Upper lobe of right lung (tissue), 1 donor: ENCODE measurements at regions not wholly inside any gene's neighbourhood (a gene's known extent, or its start where the extent isn't known, plus 50 kb on each side); places are given as distances from the start of the nearest gene placed in this dataset.

ENCODE experiments used
- ATAC-seq: fragments of 200-7000 bp; cut with Tn5 transposase; one replicate; pipeline ENCODE4 v1.9.1; 2020; ENCODE audit warnings: mild to moderate bottlenecking, moderate library complexity
- DNase-seq: peaks from one replicate; pipeline ENCODE4 v3.0.0-alpha.2; 2020
- H3K27ac ChIP-seq: fragments of 200-600 bp; one replicate; pipeline ENCODE4 v1.8.0; 2022
- H3K27me3 ChIP-seq: fragments of 200-600 bp; one replicate; pipeline ENCODE4 v1.8.0; 2022; ENCODE audit warnings: mild to moderate bottlenecking
- H3K36me3 ChIP-seq: fragments of 200-600 bp; one replicate; pipeline ENCODE4 v1.8.0; 2022
- H3K4me1 ChIP-seq: fragments of 200-600 bp; one replicate; pipeline ENCODE4 v1.8.0; 2022
- H3K4me3 ChIP-seq: fragments of 200-600 bp; one replicate; pipeline ENCODE4 v1.8.0; 2022; ENCODE audit warnings: mild to moderate bottlenecking
- H3K9me3 ChIP-seq: fragments of 200-600 bp; one replicate; pipeline ENCODE4 v1.8.0; 2022
- CTCF ChIP-seq: fragments of 200-600 bp; IDR thresholded peaks from one replicate; pipeline ENCODE4 v1.8.0; 2022; ENCODE audit warnings: antibody characterized with exemption
- intact Hi-C: fragments of 100-400 bp; cut with DNase I; formaldehyde crosslinking; loops from one replicate; pipeline ENCODE4 v1.11.0; 2022
- donor health status: DM: no; HTN: yes; CAD: no; lungs with severe emphysema.

DNA sequence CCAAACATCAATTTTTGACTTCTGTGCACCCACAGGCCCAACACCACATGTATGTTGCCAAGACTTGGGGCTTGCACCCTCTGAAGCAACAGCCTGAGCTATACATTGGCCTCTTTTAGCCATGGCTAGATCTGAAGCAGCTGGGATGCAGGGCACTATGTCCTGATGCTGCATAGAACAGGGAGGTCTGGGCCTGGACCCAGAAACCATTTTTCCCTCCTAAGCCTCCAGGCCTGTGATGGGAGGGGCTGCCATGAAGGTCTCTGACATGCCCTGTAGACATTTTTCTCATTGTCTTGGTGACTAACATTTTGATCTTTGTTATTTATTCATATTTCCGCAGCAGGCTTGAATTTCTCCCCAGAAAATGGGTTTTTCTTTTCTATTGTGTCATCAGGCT lies 330.0 kb downstream of the PYDC2 start:
- ATAC-seq: no peak
- no peaks in the 10 kb centered on the region for H3K36me3 ChIP-seq
- intact Hi-C loops: no loop called here
- no peak for TF ChIP-seq CTCF
- no peak overlapping the region for H3K27ac ChIP-seq
- no peak for DNase-seq
- H3K9me3 ChIP-seq: no peaks in the 10 kb centered on the region
- no peaks in the 10 kb centered on the region for H3K27me3 ChIP-seq
- H3K4me3 ChIP-seq: no peak overlapping the region
- no peaks in the 10 kb centered on the region for H3K4me1 ChIP-seq

DNA sequence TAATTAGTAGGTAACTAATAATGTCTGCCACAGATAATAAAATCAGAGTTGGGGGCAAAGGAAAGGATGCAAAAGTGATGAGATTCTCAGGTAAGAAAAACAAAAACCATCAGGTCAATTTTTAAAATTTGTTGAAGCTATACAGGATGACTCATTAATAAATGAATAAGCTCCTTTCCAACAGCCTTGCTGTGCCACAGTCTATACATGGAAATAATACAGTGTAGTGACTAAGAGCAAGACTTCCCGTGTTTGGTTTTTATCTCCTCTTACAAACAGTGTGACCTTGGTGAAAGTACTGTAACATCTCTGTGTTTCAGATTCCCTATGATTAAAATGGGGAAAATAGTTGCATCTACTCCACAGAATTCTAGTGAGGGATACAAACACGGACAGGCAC lies 331.6 kb downstream of the PYDC2 start:
- no peak overlapping the region for H3K4me3 ChIP-seq
- no peak for ATAC-seq
- DNase-seq: no peak
- no peaks in the 10 kb centered on the region for H3K36me3 ChIP-seq
- no peaks in the 10 kb centered on the region for H3K27me3 ChIP-seq
- H3K4me1 ChIP-seq: no peaks in the 10 kb centered on the region
- TF ChIP-seq CTCF: no peak
- H3K9me3 ChIP-seq: no peaks in the 10 kb centered on the region
- no peak overlapping the region for H3K27ac ChIP-seq
- intact Hi-C loops: no loop called here

- intact Hi-C loops: no loop called here
- H3K27ac ChIP-seq: no peak overlapping the region
- DNase-seq: no peak
- H3K4me1 ChIP-seq: no peaks in the 10 kb centered on the region
- no peak for TF ChIP-seq CTCF
- H3K9me3 ChIP-seq: no peaks in the 10 kb centered on the region
- ATAC-seq: no peak
- H3K4me3 ChIP-seq: no peak overlapping the region
- H3K27me3 ChIP-seq: no peaks in the 10 kb centered on the region
- no peaks in the 10 kb centered on the region for H3K36me3 ChIP-seq
Measured at GRCh38 chr3:191795196-191795595, 334.2 kb downstream of the PYDC2 start.

DNA sequence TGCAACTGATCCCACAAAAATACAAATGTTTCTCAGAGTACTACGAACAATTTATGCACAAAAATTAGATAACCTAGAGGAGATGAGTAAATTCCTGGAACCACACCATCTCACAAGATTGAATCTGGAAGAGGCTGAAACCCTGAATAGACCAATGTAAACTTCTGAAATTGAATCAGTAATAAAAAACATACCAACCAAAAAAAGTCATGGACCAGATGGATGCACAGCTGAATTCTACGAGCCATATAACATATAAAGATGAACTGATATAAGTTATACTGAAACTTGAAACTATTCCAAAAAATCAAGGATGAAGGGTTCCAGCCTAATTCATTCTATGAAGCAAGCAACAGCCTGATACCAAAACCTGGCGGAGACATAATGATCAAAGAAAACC lies 336.3 kb downstream of the PYDC2 start:
- no peak for TF ChIP-seq CTCF
- no peak for DNase-seq
- no peak for ATAC-seq
- Histone ChIP-seq H3K4me3 (no peak overlapping the region), H3K36me3 (no peaks in the 10 kb centered on the region), H3K9me3 (peaks cover 4% of the 10 kb centered on the region), H3K27ac (no peak overlapping the region), H3K4me1 (no peaks in the 10 kb centered on the region), H3K27me3 (no peaks in the 10 kb centered on the region)
- intact Hi-C loops: no loop called here

- intact Hi-C loops: no loop called here
- H3K9me3 ChIP-seq: peaks cover 4% of the 10 kb centered on the region
- no peaks in the 10 kb centered on the region for H3K4me1 ChIP-seq
- no peak for TF ChIP-seq CTCF
- H3K27ac ChIP-seq: no peak overlapping the region
- no peak for DNase-seq
- no peaks in the 10 kb centered on the region for H3K36me3 ChIP-seq
- ATAC-seq: no peak
- no peak overlapping the region for H3K4me3 ChIP-seq
- no peaks in the 10 kb centered on the region for H3K27me3 ChIP-seq
Measured at GRCh38 chr3:191802671-191803070, 341.7 kb downstream of the PYDC2 start.

- no peaks in the 10 kb centered on the region for H3K4me1 ChIP-seq
- no peak overlapping the region for H3K4me3 ChIP-seq
- intact Hi-C loops: no loop called here
- H3K27ac ChIP-seq: no peak overlapping the region
- ATAC-seq (peak; percentile 13), DNase-seq (no peak)
- no peaks in the 10 kb centered on the region for H3K36me3 ChIP-seq
- TF ChIP-seq CTCF: no peak
- no peaks in the 10 kb centered on the region for H3K27me3 ChIP-seq
- peaks cover 4% of the 10 kb centered on the region for H3K9me3 ChIP-seq
Measured at GRCh38 chr3:191804935-191805334, 344.0 kb downstream of the PYDC2 start.
